H9 (cell line): ENCODE measurements at regions not wholly inside any gene's neighbourhood (a gene's known extent, or its start where the extent isn't known, plus 50 kb on each side); places are given as distances from the start of the nearest gene placed in this dataset.

Experiments
- DNase-seq: peaks from one replicate; pipeline ENCODE4 v3.0.0-alpha.2; 2017
- H2AFZ ChIP-seq: one replicate; pipeline ENCODE4 v1.6.1; 2013; ENCODE audit warnings: mild to moderate bottlenecking, low read length, control low read depth, moderate library complexity
- H2AK5ac ChIP-seq: 2 replicates; pipeline ENCODE4 v1.6.1; 2013; ENCODE audit warnings: low read length, control low read depth, mixed read lengths; ENCODE audit not compliant: insufficient read length
- H2BK120ac ChIP-seq: one replicate; pipeline ENCODE4 v1.6.1; 2013; ENCODE audit warnings: low read depth, mild to moderate bottlenecking, low read length, control low read depth, inconsistent platforms; ENCODE audit not compliant: poor library complexity, severe bottlenecking
- H2BK12ac ChIP-seq: 2 replicates; pipeline ENCODE4 v1.6.1; 2013; ENCODE audit warnings: low read length, control low read depth, mixed read lengths, low read depth; ENCODE audit not compliant: insufficient read length
- H2BK15ac ChIP-seq: 2 replicates; pipeline ENCODE4 v1.6.1; 2013; ENCODE audit warnings: low read depth, low read length, control low read depth
- H2BK20ac ChIP-seq: one replicate; pipeline ENCODE4 v1.6.1; 2013; ENCODE audit warnings: low read depth, mild to moderate bottlenecking, low read length, control low read depth, inconsistent platforms; ENCODE audit not compliant: poor library complexity, severe bottlenecking
- H2BK5ac ChIP-seq: 2 replicates; pipeline ENCODE4 v1.6.1; 2013; ENCODE audit warnings: low read length, control low read depth, mixed read lengths; ENCODE audit not compliant: insufficient read length
- H3K14ac ChIP-seq: 2 replicates; pipeline ENCODE4 v1.6.1; 2013; ENCODE audit warnings: low read length, control low read depth; ENCODE audit not compliant: insufficient read depth
- H3K18ac ChIP-seq: 2 replicates; pipeline ENCODE4 v1.6.1; 2013; ENCODE audit warnings: low read depth, mild to moderate bottlenecking, mixed read lengths, low read length, control low read depth; ENCODE audit not compliant: insufficient read length
- H3K23ac ChIP-seq: 2 replicates; pipeline ENCODE4 v1.6.1; 2013; ENCODE audit warnings: low read length, control low read depth, mixed read lengths, low read depth; ENCODE audit not compliant: insufficient read length
- H3K23me2 ChIP-seq: 2 replicates; pipeline ENCODE4 v1.6.1; 2013; ENCODE audit warnings: low read depth, mild to moderate bottlenecking, mixed read lengths, low read length, control low read depth; ENCODE audit not compliant: insufficient read length, poor library complexity, severe bottlenecking
- H3K27ac ChIP-seq: 2 replicates; pipeline ENCODE4 v1.5.1; 2013; ENCODE audit warnings: low read length, control low read depth, mixed read lengths, low read depth; ENCODE audit not compliant: insufficient read length
- H3K27me3 ChIP-seq: 2 replicates; pipeline ENCODE4 v1.6.1; 2013; ENCODE audit warnings: low read length, control low read depth, inconsistent platforms; ENCODE audit not compliant: insufficient read depth
- H3K4ac ChIP-seq: 2 replicates; pipeline ENCODE4 v1.6.1; 2013; ENCODE audit warnings: low read depth, mild to moderate bottlenecking, control low read depth, inconsistent platforms, low read length, moderate library complexity
- H3K4me1 ChIP-seq: 2 replicates; pipeline ENCODE4 v1.6.1; 2013; ENCODE audit warnings: low read length, control low read depth, inconsistent platforms; ENCODE audit not compliant: insufficient read depth
- H3K4me2 ChIP-seq: 2 replicates; pipeline ENCODE4 v1.6.1; 2013; ENCODE audit warnings: low read length, control low read depth, mixed read lengths; ENCODE audit not compliant: insufficient read length, insufficient read depth
- H3K56ac ChIP-seq: 2 replicates; pipeline ENCODE4 v1.6.1; 2013; ENCODE audit warnings: low read depth, mild to moderate bottlenecking, mixed read lengths, low read length, control low read depth; ENCODE audit not compliant: insufficient read length
- H3K79me1 ChIP-seq: 2 replicates; pipeline ENCODE4 v1.6.1; 2013; ENCODE audit warnings: low read depth, mild to moderate bottlenecking, moderate library complexity, low read length, control low read depth, inconsistent platforms; ENCODE audit not compliant: insufficient read depth, poor library complexity, severe bottlenecking
- H3K79me2 ChIP-seq: 2 replicates; pipeline ENCODE4 v1.6.1; 2013; ENCODE audit warnings: low read length, control low read depth, inconsistent platforms; ENCODE audit not compliant: insufficient read depth
- H3K9ac ChIP-seq: 2 replicates; pipeline ENCODE4 v1.6.1; 2013; ENCODE audit warnings: low read length, control low read depth, mixed read lengths; ENCODE audit not compliant: insufficient read length; ENCODE audit errors: extremely low read depth
- H3K9me3 ChIP-seq: one replicate; pipeline ENCODE4 v1.6.1; 2013; ENCODE audit warnings: low read depth, low read length, inconsistent platforms; ENCODE audit not compliant: control insufficient read depth
- H3T11ph ChIP-seq: one replicate; pipeline ENCODE4 v1.6.1; 2013; ENCODE audit warnings: mild to moderate bottlenecking, low read length, control low read depth, inconsistent platforms
- H4K20me1 ChIP-seq: one replicate; pipeline ENCODE4 v1.6.1; 2013; ENCODE audit not compliant: control insufficient read depth, insufficient read length, insufficient read depth
- H4K5ac ChIP-seq: 2 replicates; pipeline ENCODE4 v1.6.1; 2013; ENCODE audit warnings: low read depth, mild to moderate bottlenecking, mixed read lengths, low read length, control low read depth; ENCODE audit not compliant: insufficient read length
- H4K8ac ChIP-seq: replicated peaks from 2 replicates; pipeline ENCODE4 v1.6.1; 2013; ENCODE audit warnings: low read length, control low read depth, mixed read lengths, low read depth; ENCODE audit not compliant: insufficient read length
- H4K91ac ChIP-seq: 2 replicates; pipeline ENCODE4 v1.6.1; 2013; ENCODE audit warnings: low read depth, mild to moderate bottlenecking, moderate library complexity, mixed read lengths, low read length, control low read depth; ENCODE audit not compliant: insufficient read length
- H3K27ac Mint-ChIP-seq, 3 experiments: 2 replicates in 2 of 3; 3 replicates in 1 of 3; pipeline ENCODE4 v1.8.0; 2020 to 2021; ENCODE audit warnings: mixed read lengths in 3 of 3, mild to moderate bottlenecking in 1 of 3, moderate library complexity in 1 of 3
- H3K27me3 Mint-ChIP-seq: 2 replicates; pipeline ENCODE4 v1.8.0; 2021; ENCODE audit warnings: low read depth, mild to moderate bottlenecking, moderate library complexity, mixed read lengths
- H3K36me3 Mint-ChIP-seq, 3 experiments: 2 replicates in 2 of 3; 3 replicates in 1 of 3; pipeline ENCODE4 v1.8.0; 2020 to 2021; ENCODE audit warnings: low read depth in 3 of 3, mixed read lengths in 3 of 3; ENCODE audit not compliant: insufficient read depth in 1 of 3
- H3K4me1 Mint-ChIP-seq, 2 experiments: 2 replicates each; pipeline ENCODE4 v1.8.0; 2020; ENCODE audit warnings: mixed read lengths in 2 of 2
- H3K4me3 Mint-ChIP-seq, 2 experiments: 2 replicates in 1 of 2; 3 replicates in 1 of 2; pipeline ENCODE4 v1.8.0; 2020 to 2021; ENCODE audit warnings: mild to moderate bottlenecking in 2 of 2, mixed read lengths in 2 of 2, moderate library complexity in 1 of 2
- H3K9me3 Mint-ChIP-seq, 2 experiments: 2 replicates in 1 of 2; 3 replicates in 1 of 2; pipeline ENCODE4 v1.8.0; 2020; ENCODE audit warnings: mild to moderate bottlenecking in 2 of 2, mixed read lengths in 2 of 2, moderate library complexity in 1 of 2
- CTCF ChIP-seq: fragments of 200-600 bp; sonication (generic); conservative IDR thresholded peaks from 3 replicates; pipeline ENCODE4 v1.8.0; 2021; ENCODE audit warnings: antibody characterized with exemption, mild to moderate bottlenecking
- WGBS: extraction: QIAGEN DNeasy Blood & Tissue Kit; methylation state at CpG from one replicate; pipeline ENCODE4 v1.1.7; 2013; ENCODE audit warnings: missing lambda C conversion rate, low lambda C conversion rate, mixed read lengths; ENCODE audit not compliant: insufficient read length; ENCODE audit errors: extremely low coverage; 5-methylcytosine and 5-hydroxymethylcytosine counted together

- Mint-ChIP-seq H3K4me3 (no peak overlapping the region), H3K27ac (no peak overlapping the region; a peak in 1 of 7 replicates), H3K27me3 (peaks cover 3% of the 10 kb centered on the region), H3K36me3 (no peaks in the 10 kb centered on the region; a peak in 1 of 7 replicates), H3K9me3 (peaks cover 0 to 3% of the 10 kb centered on the region in 2 experiments; a peak in 1 of 5 replicates), H3K4me1 (peaks cover 16 to 21% of the 10 kb centered on the region in 2 experiments)
- Histone ChIP-seq H3K4me2 (no peak overlapping the region), H3K79me1 (no peaks in the 10 kb centered on the region), H3K9ac (no peak overlapping the region), H4K5ac (no peak overlapping the region), H4K8ac (no peak overlapping the region), H2BK15ac (no peak overlapping the region), H3K27me3 (no peaks in the 10 kb centered on the region), H3K23ac (no peak overlapping the region), H2AK5ac (no peak overlapping the region), H2BK5ac (no peak overlapping the region), H3K18ac (no peak overlapping the region), H3K4ac (no peak overlapping the region), H2BK12ac (no peak overlapping the region), H2BK20ac (no peak overlapping the region), H3K9me3 (no peaks in the 10 kb centered on the region), H3K14ac (no peak overlapping the region), H3K56ac (no peak overlapping the region), H3K27ac (no peak overlapping the region), H3K23me2 (no peaks in the 10 kb centered on the region), H3T11ph (no peak overlapping the region), H3K79me2 (no peaks in the 10 kb centered on the region), H2BK120ac (no peak overlapping the region), H3K4me1 (no peaks in the 10 kb centered on the region), H4K91ac (no peak overlapping the region), H2AFZ (no peak overlapping the region), H4K20me1 (no peaks in the 10 kb centered on the region)
- DNase-seq = no peak
- TF ChIP-seq CTCF = no peak
- WGBS = no CpG with 5 or more reads among the region's 9 CpGs
Measured at GRCh38 chr14:94679106-94679810, 67.1 kb downstream of the SERPINA3 start.
